IMR-90 (cell line): ENCODE measurements at regions not wholly inside any gene's neighbourhood (a gene's known extent, or its start where the extent isn't known, plus 50 kb on each side); places are given as distances from the start of the nearest gene placed in this dataset.

ENCODE experiments used
- ATAC-seq: fragments of 200-7000 bp; cut with Tn5 transposase; 2 replicates; pipeline ENCODE4 v1.9.1; 2020; ENCODE audit warnings: low read depth, mild to moderate bottlenecking, moderate library complexity
- BruUV-seq: library from RNA; stranded (reverse); fragments of 400-500 nt; replicated peaks from 2 replicates; lab custom pipeline; 2021; lab: Mats Ljungman, UMichigan
- CTCF ChIA-PET: fragments of 300-600 bp; formaldehyde crosslinking; extraction: SDS; loops from one replicate; lab custom pipeline; 2021; ENCODE audit warnings: antibody characterized with exemption; lab: Yijun Ruan, JAX
- POLR2A ChIA-PET: fragments of 300-600 bp; sonication (Branson Sonifier 250); formaldehyde crosslinking; loops from one replicate; lab custom pipeline; 2022; ENCODE audit warnings: antibody characterized with exemption; ENCODE audit not compliant: unreplicated experiment; lab: Charles Lee
- DNase-seq: peaks from one replicate; pipeline ENCODE4 v3.0.0; 2013
- H2AFZ ChIP-seq: replicated peaks from 2 replicates; pipeline ENCODE3; 2013; ENCODE audit warnings: low read length, mild to moderate bottlenecking; ENCODE audit not compliant: poor library complexity
- H2AK5ac ChIP-seq: 2 replicates; pipeline ENCODE4 v1.6.1; 2013; ENCODE audit warnings: low read depth, low read length, inconsistent platforms
- H2AK9ac ChIP-seq: replicated peaks from 2 replicates; pipeline ENCODE3; 2013; ENCODE audit warnings: mild to moderate bottlenecking, low read depth, low read length, moderate library complexity; ENCODE audit not compliant: poor library complexity
- H2BK120ac ChIP-seq: 2 replicates; pipeline ENCODE4 v1.6.1; 2013; ENCODE audit warnings: low read depth, low read length, inconsistent platforms
- H2BK15ac ChIP-seq: 3 replicates; pipeline ENCODE4 v1.6.1; 2013; ENCODE audit warnings: low read depth, low read length, inconsistent platforms
- H2BK20ac ChIP-seq: 2 replicates; pipeline ENCODE4 v1.6.1; 2013; ENCODE audit warnings: low read depth, mild to moderate bottlenecking, inconsistent platforms, low read length, moderate library complexity
- H2BK5ac ChIP-seq: 2 replicates; pipeline ENCODE4 v1.6.1; 2013; ENCODE audit warnings: mild to moderate bottlenecking, low read depth, low read length, inconsistent platforms; ENCODE audit not compliant: poor library complexity, severe bottlenecking
- H3K14ac ChIP-seq: replicated peaks from 2 replicates; pipeline ENCODE4 v1.6.1; 2013; ENCODE audit warnings: low read depth, low read length, inconsistent platforms
- H3K18ac ChIP-seq: 2 replicates; pipeline ENCODE4 v1.6.1; 2013; ENCODE audit warnings: low read depth, low read length, control low read depth
- H3K23ac ChIP-seq: 2 replicates; pipeline ENCODE4 v1.6.1; 2013; ENCODE audit warnings: low read depth, low read length, inconsistent platforms
- H3K27ac ChIP-seq: 2 replicates; pipeline ENCODE4 v1.5.1; 2013; ENCODE audit warnings: mild to moderate bottlenecking, control low read depth, low read length; ENCODE audit not compliant: insufficient read depth
- H3K27me3 ChIP-seq: 2 replicates; pipeline ENCODE4 v1.6.1; 2013; ENCODE audit warnings: low read length; ENCODE audit not compliant: control insufficient read depth, insufficient read depth
- H3K36me3 ChIP-seq: 2 replicates; pipeline ENCODE4 v1.6.1; 2013; ENCODE audit warnings: low read length, mixed read lengths; ENCODE audit not compliant: control insufficient read depth, insufficient read depth
- H3K4ac ChIP-seq: 2 replicates; pipeline ENCODE4 v1.6.1; 2013; ENCODE audit warnings: low read depth, low read length, inconsistent platforms
- H3K4me1 ChIP-seq: 2 replicates; pipeline ENCODE4 v1.6.1; 2013; ENCODE audit warnings: low read length, mixed read lengths; ENCODE audit not compliant: control insufficient read depth, insufficient read depth
- H3K4me2 ChIP-seq: 2 replicates; pipeline ENCODE4 v1.6.1; 2013; ENCODE audit warnings: low read depth, mild to moderate bottlenecking, control low read depth, low read length, moderate library complexity
- H3K4me3 ChIP-seq: 2 replicates; pipeline ENCODE4 v1.5.1; 2013; ENCODE audit warnings: low read depth, mild to moderate bottlenecking, control low read depth, low read length, moderate library complexity; ENCODE audit not compliant: insufficient read depth
- H3K56ac ChIP-seq: 2 replicates; pipeline ENCODE4 v1.6.1; 2013; ENCODE audit warnings: low read length, inconsistent platforms; ENCODE audit not compliant: insufficient read depth; ENCODE audit errors: extremely low read depth
- H3K79me1 ChIP-seq, 2 experiments: 2 replicates each; pipeline ENCODE4 v1.6.1; 2013; ENCODE audit warnings: low read length in 2 of 2, inconsistent platforms in 1 of 2, low read depth in 1 of 2
- H3K9ac ChIP-seq: 2 replicates; pipeline ENCODE4 v1.6.1; 2013; ENCODE audit warnings: low read depth, low read length, control low read depth
- H3K9me1 ChIP-seq: 2 replicates; pipeline ENCODE4 v1.6.1; 2013; ENCODE audit warnings: low read length, inconsistent platforms; ENCODE audit not compliant: insufficient read depth
- H3K9me3 ChIP-seq: 2 replicates; pipeline ENCODE4 v1.6.1; 2013; ENCODE audit warnings: low read length; ENCODE audit not compliant: control insufficient read depth, insufficient read depth
- H4K20me1 ChIP-seq: 2 replicates; pipeline ENCODE4 v1.6.1; 2013; ENCODE audit warnings: low read length, inconsistent platforms; ENCODE audit not compliant: insufficient read depth
- H4K5ac ChIP-seq: 2 replicates; pipeline ENCODE4 v1.6.1; 2013; ENCODE audit warnings: mild to moderate bottlenecking, low read depth, low read length, control low read depth
- H4K8ac ChIP-seq, 2 experiments: 2 replicates each; pipeline ENCODE4 v1.6.1; 2013; ENCODE audit warnings: low read depth in 2 of 2, low read length in 2 of 2, control low read depth in 1 of 2, inconsistent platforms in 1 of 2
- H4K91ac ChIP-seq: 2 replicates; pipeline ENCODE4 v1.6.1; 2013; ENCODE audit warnings: low read depth, low read length, inconsistent platforms; ENCODE audit not compliant: insufficient read depth
- BHLHE40 ChIP-seq: fragments of 150-350 bp; IDR thresholded peaks from 2 replicates; pipeline ENCODE4 v1.6.1; 2016; ENCODE audit warnings: mild to moderate bottlenecking, low read depth, low read length
- CHD1 ChIP-seq: IDR thresholded peaks from 2 replicates; pipeline ENCODE4 v1.6.1; 2012; ENCODE audit warnings: low read depth, low read length, improper control_type of control experiment
- CTCF ChIP-seq: conservative IDR thresholded peaks from 2 replicates; pipeline ENCODE4 v1.5.1; 2012; ENCODE audit warnings: mild to moderate bottlenecking, low read depth, low read length, improper control_type of control experiment
- ELK1 ChIP-seq: fragments of 150-350 bp; IDR thresholded peaks from 2 replicates; pipeline ENCODE4 v1.6.1; 2016; ENCODE audit warnings: low read depth, mild to moderate bottlenecking, low read length, moderate library complexity, borderline replicate concordance
- FOS ChIP-seq: fragments of 150-350 bp; IDR thresholded peaks from 2 replicates; pipeline ENCODE4 v1.6.1; 2016; ENCODE audit warnings: low read depth, low read length
- MAFK ChIP-seq: IDR thresholded peaks from 2 replicates; pipeline ENCODE4 v1.6.1; 2012; ENCODE audit warnings: low read depth, low read length, improper control_type of control experiment
- MAZ ChIP-seq: IDR thresholded peaks from 2 replicates; pipeline ENCODE4 v1.6.1; 2012; ENCODE audit warnings: low read depth, mild to moderate bottlenecking, low read length, improper control_type of control experiment, moderate library complexity, borderline replicate concordance
- MXI1 ChIP-seq: IDR thresholded peaks from 2 replicates; pipeline ENCODE4 v1.6.1; 2012; ENCODE audit warnings: low read depth, mild to moderate bottlenecking, low read length, moderate library complexity, borderline replicate concordance
- NFE2L2 ChIP-seq: fragments of 150-350 bp; IDR thresholded peaks from 2 replicates; pipeline ENCODE4 v1.6.1; 2016; ENCODE audit warnings: low read depth, mild to moderate bottlenecking, low read length
- POLR2A ChIP-seq: IDR thresholded peaks from 2 replicates; pipeline ENCODE4 v1.6.1; 2012; ENCODE audit warnings: mild to moderate bottlenecking, low read depth, low read length
- RAD21 ChIP-seq: IDR thresholded peaks from 2 replicates; pipeline ENCODE4 v1.6.1; 2012; ENCODE audit warnings: low read length, improper control_type of control experiment
- RCOR1 ChIP-seq: IDR thresholded peaks from 2 replicates; pipeline ENCODE4 v1.6.1; 2012; ENCODE audit warnings: mild to moderate bottlenecking, low read length, improper control_type of control experiment; ENCODE audit not compliant: insufficient replicate concordance
- RFX5 ChIP-seq: IDR thresholded peaks from 2 replicates; pipeline ENCODE4 v1.8.0; 2012; ENCODE audit warnings: low read depth, mild to moderate bottlenecking, low read length, moderate library complexity
- USF2 ChIP-seq: fragments of 150-350 bp; IDR thresholded peaks from 2 replicates; pipeline ENCODE4 v1.6.1; 2017; ENCODE audit warnings: mild to moderate bottlenecking, antibody characterized with exemption, low read length, low read depth
- WGBS, 2 experiments: methylation state at CpG; one replicate each; pipeline versions ENCODE4 v1.1.5 to v1.1.7; 2013; ENCODE audit warnings: missing lambda C conversion rate in 2 of 2; ENCODE audit not compliant: insufficient read length in 1 of 2; ENCODE audit errors: extremely low coverage in 2 of 2; 5-methylcytosine and 5-hydroxymethylcytosine counted together
- dilution Hi-C: fragments of 300-500 bp; cut with HindIII; formaldehyde crosslinking; loops from one replicate; pipeline ENCODE4 v1.14.3; 2018; ENCODE audit warnings: low sequenced_read_pairs; ENCODE audit not compliant: unreplicated experiment
- in situ Hi-C: fragments of 300-500 bp; cut with MboI; formaldehyde crosslinking; loops from 3 replicates; pipeline ENCODE4 v1.14.3; 2019; ENCODE audit warnings: low sequenced_read_pairs, inconsistent platforms, mixed read lengths
- intact Hi-C: fragments of 100-400 bp; cut with micrococcal nuclease; formaldehyde crosslinking; loops from 2 replicates; pipeline ENCODE4 v1.10.0; 2022

GRCh38 chr22:27329966-27330645 is 471.4 kb downstream of the MN1 start:
- ChIA-PET POLR2A (no interaction called here), CTCF (no interaction called here)
- no peak for DNase-seq
- Histone ChIP-seq H3K23ac (no peak overlapping the region), H3K4me1 (no peaks in the 10 kb centered on the region), H3K14ac (no peak overlapping the region), H3K18ac (no peak overlapping the region), H2AK5ac (no peak overlapping the region), H3K4me2 (no peak overlapping the region), H3K36me3 (no peaks in the 10 kb centered on the region), H2BK15ac (no peak overlapping the region), H4K8ac (no peak overlapping the region), H2AFZ (no peak overlapping the region), H3K27me3 (peaks cover 35% of the 10 kb centered on the region), H3K9ac (no peak overlapping the region), H4K91ac (no peak overlapping the region), H4K20me1 (no peaks in the 10 kb centered on the region), H3K4me3 (no peak overlapping the region), H2BK120ac (no peak overlapping the region), H3K79me1 (no peaks in the 10 kb centered on the region), H3K9me1 (no peaks in the 10 kb centered on the region), H3K9me3 (peaks cover 3% of the 10 kb centered on the region), H2AK9ac (no peak overlapping the region), H3K27ac (no peak overlapping the region), H3K4ac (no peak overlapping the region), H4K5ac (no peak overlapping the region), H2BK20ac (no peak overlapping the region), H2BK5ac (no peak overlapping the region), H3K56ac (no peak overlapping the region)
- no CpG with 5 or more reads among the region's 3 CpGs for WGBS, 2 experiments
- no TSS peak for BruUV-seq
- ATAC-seq, result no peak
- in situ Hi-C loops (no loop called here), dilution Hi-C loops (no loop called here), intact Hi-C loops (loop anchor here (10.0 kb wide), 1 partner anchor 565 kb away; no protein-coding TSS in a partner anchor)
- TF ChIP-seq CHD1, result no peak
- no peak for TF ChIP-seq RFX5
- TF ChIP-seq BHLHE40, result no peak
- no peak for TF ChIP-seq FOS
- TF ChIP-seq MAZ, result no peak
- no peak for TF ChIP-seq MXI1
- TF ChIP-seq ELK1, result no peak
- no peak for TF ChIP-seq POLR2A
- TF ChIP-seq MAFK, result no peak
- TF ChIP-seq RCOR1, result no peak
- TF ChIP-seq NFE2L2, result no peak
- TF ChIP-seq RAD21, result no peak
- TF ChIP-seq CTCF, result no peak
- TF ChIP-seq USF2, result no peak
